ENCODE measurements at regions not wholly inside any gene's neighbourhood (a gene's known extent, or its start where the extent isn't known, plus 50 kb on each side); places are given as distances from the start of the nearest gene placed in this dataset.

GRCh38 chr11:19661827-19662226 lies 50.8 kb upstream of the NAV2 start:
- DNase-seq: no peak

DNA sequence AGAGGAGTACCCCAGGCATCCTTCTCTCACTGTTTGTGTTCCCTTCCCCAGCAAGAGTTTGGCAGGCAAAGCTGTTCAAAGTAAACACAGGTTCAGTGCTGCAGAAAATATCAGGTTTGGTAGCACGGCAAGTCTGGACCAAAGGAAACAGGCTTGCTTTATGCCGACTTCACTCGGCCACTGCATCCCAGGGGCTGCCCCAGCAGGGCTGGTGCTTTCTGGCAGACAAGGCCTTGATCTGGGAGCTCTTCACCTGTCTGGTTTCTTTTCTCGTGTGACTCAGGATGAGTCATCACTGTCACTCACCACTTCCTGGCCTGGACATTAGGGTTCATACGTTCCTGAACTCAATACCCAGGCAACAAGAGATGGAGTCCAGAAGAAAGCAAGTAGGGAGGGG lies 52.6 kb upstream of the NAV2 start:
- no peak for DNase-seq

DNA sequence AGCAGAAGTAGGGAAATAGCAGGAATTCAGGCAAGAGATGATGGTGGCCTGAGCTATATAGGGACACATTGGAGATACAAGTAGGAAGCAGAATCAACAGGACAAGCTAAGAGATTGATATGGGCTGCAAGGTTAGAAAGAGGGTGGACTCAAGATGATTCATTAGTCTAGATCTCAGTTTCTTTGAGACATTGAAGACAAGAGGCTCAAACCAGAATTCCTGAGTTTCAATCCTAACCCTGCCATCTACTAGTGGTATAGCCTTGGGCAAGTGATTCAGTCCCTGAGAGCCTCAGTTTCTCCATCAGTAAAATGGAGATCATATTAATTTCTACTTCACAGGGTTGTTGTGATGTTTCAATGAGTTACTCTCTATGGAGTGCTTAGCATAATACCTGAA lies 53.1 kb upstream of the NAV2 start:
- DNase-seq: no peak

DNA sequence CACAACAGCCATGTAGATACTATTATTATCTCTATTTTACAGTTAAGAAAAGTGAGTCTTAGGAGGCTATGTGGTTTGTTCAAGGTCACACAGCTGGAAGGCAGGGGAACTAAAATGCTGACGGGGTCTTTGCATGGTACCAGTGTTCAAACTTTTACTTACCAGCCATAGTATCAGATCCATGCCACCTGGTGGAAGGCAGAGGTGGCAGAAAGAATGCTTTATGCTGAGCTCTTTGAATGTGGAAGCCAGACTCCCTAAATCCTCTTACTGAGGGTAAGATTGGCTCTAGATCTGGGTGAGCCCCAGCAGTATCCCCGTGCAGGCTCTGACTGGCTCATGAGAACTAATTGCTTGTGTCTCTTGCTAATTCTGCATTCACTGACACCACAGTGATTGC lies 54.3 kb upstream of the NAV2 start:
- no peak for DNase-seq

GRCh38 chr11:19656140-19656541 lies 56.5 kb upstream of the NAV2 start:
- DNase-seq: no peak

DNA sequence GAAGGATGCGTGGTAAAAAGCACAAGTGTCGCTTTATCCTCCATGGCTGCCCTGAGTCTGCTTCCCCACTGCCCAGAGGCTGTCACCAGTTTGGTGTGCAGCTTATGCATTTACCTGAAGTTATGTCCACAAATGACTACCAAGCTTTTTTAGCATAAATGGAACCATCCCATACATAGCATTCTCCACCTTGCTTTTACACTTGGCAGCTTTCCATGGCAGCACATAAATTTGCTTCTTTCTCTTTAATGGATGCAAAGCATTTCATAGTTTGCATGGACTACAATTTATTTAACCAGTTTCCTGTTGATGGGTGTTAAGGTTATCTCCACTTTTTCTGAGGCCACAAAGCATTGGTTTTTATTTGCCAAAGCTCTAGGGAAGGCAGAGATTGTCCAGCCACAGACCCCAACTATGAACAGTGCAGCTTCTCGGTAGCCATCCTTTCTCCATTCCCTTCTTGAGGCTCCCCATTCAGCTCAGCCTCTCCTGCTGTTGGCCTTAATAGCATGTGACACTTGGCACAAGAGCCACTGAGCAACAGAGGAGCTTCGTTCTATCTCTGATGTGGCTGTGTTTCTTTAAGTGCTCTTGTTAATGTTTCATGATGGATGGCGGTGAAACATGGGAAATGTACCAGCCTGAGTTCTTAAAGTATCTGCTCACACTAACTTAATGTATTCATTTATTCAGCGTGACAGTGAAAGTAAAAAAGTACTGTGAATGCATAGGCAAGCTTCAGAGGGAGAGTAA lies 59.8 kb upstream of the NAV2 start:
- no peak for DNase-seq

GRCh38 chr11:19651653-19652052 lies 61.0 kb upstream of the NAV2 start:
- no peak for DNase-seq

DNA sequence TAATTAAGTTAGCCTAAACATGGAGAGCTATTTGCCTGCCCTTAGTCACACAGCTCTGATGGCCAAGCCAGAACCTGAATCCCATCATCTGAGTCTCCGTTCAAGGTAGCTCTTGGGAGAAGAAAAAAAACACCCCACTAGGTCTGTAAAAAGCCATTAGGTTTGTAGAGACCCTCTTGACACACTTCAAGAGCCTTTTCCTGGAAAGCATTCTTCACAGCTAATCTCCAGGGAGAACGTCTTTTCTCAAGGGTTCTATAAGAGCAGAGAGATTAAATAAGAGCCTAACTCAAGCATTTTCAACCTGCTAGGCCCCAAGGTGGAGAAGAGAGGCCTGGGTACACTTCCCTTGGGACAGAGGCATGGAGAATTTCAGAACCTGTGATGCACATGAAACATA lies 61.6 kb upstream of the NAV2 start:
- no peak for DNase-seq

DNA sequence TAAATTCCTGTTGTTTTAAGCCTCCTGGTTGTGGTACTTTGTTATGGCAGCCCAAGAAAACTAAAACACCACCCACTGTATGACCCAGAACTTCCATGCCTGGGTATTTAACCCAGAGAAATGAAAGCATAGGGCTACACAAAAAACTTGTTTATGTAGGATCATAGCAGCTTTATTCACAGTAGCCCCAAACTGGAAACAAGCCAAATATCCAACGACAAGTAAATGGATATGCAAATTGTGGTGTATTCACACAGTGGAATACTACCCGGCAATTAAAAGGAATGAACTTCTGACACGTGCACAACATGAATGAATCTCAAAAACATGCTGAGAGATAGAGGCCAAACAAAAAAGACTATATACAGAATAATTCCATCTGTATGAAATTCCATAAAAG lies 62.2 kb upstream of the NAV2 start:
- DNase-seq: no peak

GRCh38 chr11:19649751-19650150 lies 62.9 kb upstream of the NAV2 start:
- DNase-seq: no peak

DNA sequence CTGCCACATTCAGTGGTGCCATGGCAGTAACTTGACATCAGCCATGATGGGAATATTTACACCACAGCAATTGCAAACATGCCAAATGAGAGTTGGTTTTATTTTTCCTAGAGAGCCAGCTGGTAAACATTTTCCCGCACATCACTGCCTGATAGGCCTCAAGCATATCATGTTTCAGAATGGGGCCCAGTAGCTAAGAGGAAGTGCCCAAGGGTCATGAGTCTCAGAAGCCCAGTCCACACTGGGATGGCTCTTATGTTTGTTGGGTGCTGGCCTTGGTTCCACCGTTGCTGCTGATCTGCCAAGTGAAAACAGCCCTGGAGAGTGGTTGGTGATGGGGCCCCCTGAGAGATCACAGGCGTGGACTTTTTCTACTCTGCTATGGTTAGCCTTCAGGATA lies 64.3 kb upstream of the NAV2 start:
- no peak for DNase-seq

DNA sequence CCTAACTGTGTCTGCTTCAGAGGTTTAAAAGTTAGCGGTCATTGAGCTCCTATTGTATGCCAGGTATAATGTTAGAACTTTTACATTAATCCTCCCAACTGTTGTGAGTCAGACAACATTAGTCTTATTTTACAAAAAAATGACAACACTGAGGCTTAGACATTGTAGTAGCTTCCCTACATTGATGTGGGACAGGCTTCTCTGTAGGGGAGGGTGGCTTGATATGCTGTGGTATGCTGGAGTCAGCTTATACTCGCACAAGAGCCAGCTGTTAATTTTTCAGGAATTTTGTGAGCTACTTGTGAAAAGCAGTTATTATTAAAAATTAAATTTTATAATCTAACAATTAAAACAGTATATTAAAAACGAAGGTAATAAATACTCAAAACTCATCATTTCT lies 64.8 kb upstream of the NAV2 start:
- DNase-seq: no peak

- no peak for DNase-seq
These were observed 65.7 kb upstream of the NAV2 start for GRCh38 chr11:19646921-19647320.

DNA sequence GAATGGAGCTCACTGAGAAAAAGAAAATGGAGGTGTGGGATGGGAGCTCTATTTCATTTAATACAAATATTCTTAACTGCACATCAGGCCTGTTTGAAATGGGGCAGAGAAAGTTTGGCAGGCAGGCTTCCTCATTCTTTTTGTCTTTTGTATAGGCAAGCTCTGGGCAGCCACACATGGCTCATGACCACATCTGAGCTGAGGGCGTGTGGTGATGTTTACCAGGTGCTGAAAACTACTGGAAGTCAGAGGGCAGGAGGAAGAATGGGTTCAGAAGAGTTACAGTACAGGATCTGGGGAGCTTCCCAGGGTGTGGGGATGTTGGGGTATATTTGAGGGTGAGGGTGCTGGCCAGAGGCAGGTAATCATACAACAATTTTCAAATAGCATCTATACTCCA lies 66.3 kb upstream of the NAV2 start:
- no peak for DNase-seq

DNA sequence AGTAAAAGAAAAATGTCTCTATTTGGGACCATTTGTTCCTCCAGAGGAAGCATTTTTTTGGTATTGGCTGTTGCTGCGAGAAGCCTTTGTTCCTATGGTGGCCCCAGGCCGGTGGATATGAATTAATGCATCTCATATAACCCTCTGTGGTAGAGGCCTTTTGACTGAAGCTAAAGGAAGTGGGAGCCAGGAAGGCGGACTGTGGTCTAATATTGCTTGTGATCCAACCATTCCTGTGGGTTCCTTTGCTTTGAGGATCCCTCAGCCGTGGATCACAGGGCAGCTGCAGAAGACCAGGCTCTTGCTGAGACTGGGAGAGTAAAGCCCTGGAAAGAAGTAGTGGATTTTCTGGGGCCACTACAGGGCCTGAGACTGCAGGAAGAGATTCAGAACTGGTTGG lies 68.3 kb upstream of the NAV2 start:
- DNase-seq: no peak

GRCh38 chr11:19642185-19643158 lies 70.2 kb upstream of the NAV2 start:
- DNase-seq: no peak

GRCh38 chr11:19639603-19640105 lies 73.0 kb upstream of the NAV2 start:
- no peak for DNase-seq

- no peak for DNase-seq
These were observed 77.3 kb upstream of the NAV2 start for GRCh38 chr11:19635332-19635731.

DNA sequence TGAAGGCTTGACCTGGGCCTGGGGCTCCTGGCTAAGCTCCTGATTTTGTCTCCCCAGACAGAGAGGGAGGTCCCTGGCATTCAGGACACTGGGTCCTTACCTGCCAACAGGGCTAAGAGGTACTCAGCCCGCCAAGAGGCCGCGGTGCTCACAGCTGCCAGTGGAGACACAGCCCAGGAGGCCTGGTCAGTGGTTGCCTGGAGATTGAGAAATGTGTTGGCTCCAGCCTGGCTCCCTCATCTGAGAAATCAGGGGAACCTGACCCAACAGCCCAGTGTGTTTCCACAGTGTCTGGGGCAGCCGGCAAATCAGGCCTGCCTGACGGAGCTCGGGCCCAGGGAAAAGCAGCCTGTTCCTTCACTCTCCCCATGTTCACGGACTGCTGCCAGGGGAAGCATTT lies 79.4 kb upstream of the NAV2 start:
- no peak for DNase-seq

GRCh38 chr11:19632499-19632834 lies 80.2 kb upstream of the NAV2 start:
- DNase-seq: no peak

GRCh38 chr11:19631712-19632498 lies 80.7 kb upstream of the NAV2 start:
- DNase-seq: no peak

GRCh38 chr11:19628018-19628417 lies 84.6 kb upstream of the NAV2 start:
- DNase-seq: no peak

- no peak for DNase-seq
These were observed 85.1 kb upstream of the NAV2 start for GRCh38 chr11:19627566-19627965.
